Gastrocnemius medialis (tissue), 4 donors: ENCODE measurements at regions not wholly inside any gene's neighbourhood (a gene's known extent, or its start where the extent isn't known, plus 50 kb on each side); places are given as distances from the start of the nearest gene placed in this dataset.

ENCODE experiments used
- ATAC-seq, 2 donors: fragments of 150-250 bp; one replicate each; pipeline ENCODE4 v1.9.1; 2016
- DNase-seq, 2 donors: peaks; one replicate each; pipeline ENCODE4 v3.0.0-alpha.2; 2019
- H3K27ac ChIP-seq, 4 donors: fragments of 200-600 bp; sonication (generic); 1 replicate in 1 of 4; 2 replicates in 3 of 4; pipeline ENCODE4 v1.5.1; 2016 to 2018; ENCODE audit warnings: mild to moderate bottlenecking in 2 of 4, moderate library complexity in 1 of 4
- H3K27me3 ChIP-seq, 3 donors: fragments of 200-600 bp; sonication (generic) in 2 of 3; 1 replicate in 1 of 3; 2 replicates in 2 of 3; pipeline versions ENCODE4 v1.5.1 to v1.6.0; 2016 to 2019; ENCODE audit warnings: mild to moderate bottlenecking in 1 of 3, moderate library complexity in 1 of 3
- H3K36me3 ChIP-seq, 2 donors: fragments of 200-600 bp; sonication (generic) in 1 of 2; one replicate each; pipeline ENCODE4 v1.5.1; 2017 to 2018
- H3K4me1 ChIP-seq, 2 donors: fragments of 200-600 bp; sonication (generic) in 1 of 2; one replicate each; pipeline ENCODE4 v1.5.1; 2016 to 2017; ENCODE audit warnings: mild to moderate bottlenecking in 2 of 2
- H3K4me3 ChIP-seq, 4 donors: fragments of 200-600 bp; sonication (generic) in 3 of 4; 1 replicate in 1 of 4; 2 replicates in 3 of 4; pipeline ENCODE4 v1.5.1; 2016 to 2019; ENCODE audit warnings: mild to moderate bottlenecking in 2 of 4
- H3K9me3 ChIP-seq, 3 donors: fragments of 200-600 bp; sonication (generic) in 2 of 3; 1 replicate in 1 of 3; 2 replicates in 2 of 3; pipeline ENCODE4 v1.5.1; 2016 to 2019
- CTCF ChIP-seq, 5 experiments: fragments of 450-650 bp in 3 of 5; fragments of 200-600 bp in 2 of 5; sonication (generic) in 2 of 5; IDR thresholded peaks in 4 of 5; conservative IDR thresholded peaks in 1 of 5; 1 replicate in 4 of 5; 2 replicates in 1 of 5; pipeline ENCODE4 v1.5.1; 2016 to 2019; ENCODE audit warnings: antibody characterized with exemption in 5 of 5, mild to moderate bottlenecking in 3 of 5, moderate library complexity in 3 of 5
- POLR2A ChIP-seq, 2 donors: fragments of 450-650 bp; IDR thresholded peaks; one replicate each; pipeline ENCODE4 v1.6.1; 2017; ENCODE audit warnings: antibody characterized with exemption in 2 of 2, mild to moderate bottlenecking in 2 of 2, moderate library complexity in 2 of 2
- in situ Hi-C, 4 donors: fragments of 200-750 bp; cut with MboI; loops; one replicate each; pipeline versions ENCODE4 v1.15.0 to v1.8.0; 2017; ENCODE audit warnings: low sequenced_read_pairs in 4 of 4
- intact Hi-C: fragments of 100-400 bp; cut with DNase I; formaldehyde crosslinking; loops from one replicate; pipeline ENCODE4 v1.15.1; 2023; ENCODE audit warnings: low total_unique reads

- peak overlapping the region in 1 of 4 donors; percentile 15 for H3K4me3 ChIP-seq
- no peaks in the 10 kb centered on the region for H3K9me3 ChIP-seq
- no peaks in the 10 kb centered on the region for H3K27me3 ChIP-seq
- H3K36me3 ChIP-seq = no peaks in the 10 kb centered on the region
- intact Hi-C loops = loop anchor here (1.0 to 5.0 kb wide), 3 partner anchors 37 to 188 kb away; no protein-coding TSS in a partner anchor
- peak in 1 of 2 donors; percentile 63 for DNase-seq
- TF ChIP-seq CTCF (IDR thresholded peaks at IDR 0.05 in 4 of 5, conservative IDR thresholded peaks at IDR 0.05 in 1 of 5) = peak; percentile 78 to 94 (median 89)
- no peak for TF ChIP-seq POLR2A (IDR thresholded peaks at IDR 0.05)
- peak overlapping the region in 3 of 4 donors; percentile 15 to 32 (median 27) for H3K27ac ChIP-seq
- peak; percentile 50 to 67 for ATAC-seq
- in situ Hi-C loops = loop anchor here in 2 of 4 donors (5.0 to 10.0 kb wide), 2 partner anchors 168 to 171 kb away; no protein-coding TSS in a partner anchor
- peaks cover 13 to 16% of the 10 kb centered on the region in 2 donors for H3K4me1 ChIP-seq
Measured at GRCh38 chr1:9455487-9456234, 83.6 kb upstream of the SLC25A33 start.

- Histone ChIP-seq H3K36me3 (no peaks in the 10 kb centered on the region), H3K9me3 (no peaks in the 10 kb centered on the region), H3K4me3 (no peak overlapping the region), H3K27me3 (no peaks in the 10 kb centered on the region), H3K4me1 (peaks cover 12 to 16% of the 10 kb centered on the region in 2 donors), H3K27ac (no peak overlapping the region)
- DNase-seq = no peak
- intact Hi-C loops = loop anchor here (1.0 to 5.0 kb wide), 2 partner anchors 35 to 168 kb away; no protein-coding TSS in a partner anchor
- in situ Hi-C loops = loop anchor here in 2 of 4 donors (5.0 to 10.0 kb wide), 2 partner anchors 170 to 172 kb away; no protein-coding TSS in a partner anchor
- no peak for ATAC-seq
- no peak for TF ChIP-seq POLR2A (IDR thresholded peaks at IDR 0.05)
Measured at GRCh38 chr1:9456833-9457232, 82.4 kb upstream of the SLC25A33 start.

- DNase-seq = peak in 1 of 2 donors; percentile 40
- TF ChIP-seq CTCF (IDR thresholded peaks at IDR 0.05 in 4 of 5, conservative IDR thresholded peaks at IDR 0.05 in 1 of 5) = no peak
- TF ChIP-seq POLR2A (IDR thresholded peaks at IDR 0.05) = no peak
- in situ Hi-C loops = loop anchor here in 2 of 4 donors (5.0 to 10.0 kb wide), 2 partner anchors 173 to 175 kb away; no protein-coding TSS in a partner anchor
Measured at GRCh38 chr1:9459816-9460407, 79.4 kb upstream of the SLC25A33 start.

GRCh38 chr1:9465640-9466039, 73.6 kb upstream of the SLC25A33 start:
- no peaks in the 10 kb centered on the region for H3K9me3 ChIP-seq
- H3K36me3 ChIP-seq = no peaks in the 10 kb centered on the region
- H3K27me3 ChIP-seq = no peaks in the 10 kb centered on the region
- intact Hi-C loops = no loop called here
- DNase-seq (no peak), ATAC-seq (no peak)
- in situ Hi-C loops = no loop called here
- H3K4me3 ChIP-seq = no peak overlapping the region
- H3K4me1 ChIP-seq = peaks cover 6 to 9% of the 10 kb centered on the region in 2 donors
- TF ChIP-seq POLR2A (IDR thresholded peaks at IDR 0.05) (no peak), CTCF (IDR thresholded peaks at IDR 0.05 in 4 of 5, conservative IDR thresholded peaks at IDR 0.05 in 1 of 5) (no peak)
- no peak overlapping the region for H3K27ac ChIP-seq

More at GRCh38 chr1:9459816-9460407, 79.4 kb upstream of the SLC25A33 start:
- intact Hi-C loops = loop anchor here (5.0 kb wide), 1 partner anchor 32 kb away; no protein-coding TSS in a partner anchor
- no peak overlapping the region for H3K27ac ChIP-seq
- ATAC-seq = peak in 1 of 2 donors; percentile 37
- H3K27me3 ChIP-seq = no peaks in the 10 kb centered on the region
- peaks cover 0 to 5% of the 10 kb centered on the region in 2 donors for H3K4me1 ChIP-seq
- H3K9me3 ChIP-seq = no peaks in the 10 kb centered on the region
- H3K36me3 ChIP-seq = no peaks in the 10 kb centered on the region
- H3K4me3 ChIP-seq = no peak overlapping the region
